ENCODE measurements at regions not wholly inside any gene's neighbourhood (a gene's known extent, or its start where the extent isn't known, plus 50 kb on each side); places are given as distances from the start of the nearest gene placed in this dataset.

DNA sequence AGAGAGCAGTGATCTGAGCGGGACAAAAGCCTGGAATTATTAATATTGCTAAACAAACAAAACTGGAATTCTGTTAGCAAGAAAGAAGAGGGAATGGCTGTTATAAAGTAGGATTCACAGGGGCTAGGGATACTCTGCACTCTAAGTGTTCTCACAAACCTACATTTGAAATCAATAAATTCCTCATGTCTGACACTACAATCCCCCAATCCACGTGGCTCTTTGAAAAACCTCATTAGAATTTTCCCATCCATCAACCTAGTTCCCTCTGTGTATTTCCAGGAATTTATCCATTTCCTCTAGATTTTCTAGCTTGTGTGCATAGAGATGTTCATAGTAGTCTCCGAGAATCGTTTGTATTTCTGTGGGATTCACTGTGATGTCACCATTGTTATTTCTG is 307.5 kb downstream of the RBM26 start:
- H3K4me1 ChIP-seq (ENCODE audit: control insufficient read depth, insufficient read depth, low read length): no peaks in the 10 kb centered on the region
- no peak overlapping the region for H3K27ac ChIP-seq (ENCODE audit: extremely low read depth, low read depth, low read length)
- ChIA-PET CTCF (no interaction called here), POLR2A (interaction anchor here (0.6 kb wide), 1 partner anchor 1362 kb away, joined by 3 read pairs; no protein-coding TSS in a partner anchor)
- H3K4me3 ChIP-seq (ENCODE audit: low read depth, low read length): no peak overlapping the region
- H3K36me3 ChIP-seq (ENCODE audit: control insufficient read depth in 2 of 2, insufficient read depth in 1 of 2, low read length in 2 of 2): no peaks in the 10 kb centered on the region
- TF ChIP-seq ZNF830 (tag by site-specific recombination; IDR thresholded peaks at IDR 0.05; ENCODE audit: low read depth) (no peak), HOXD13 (CRISPR knock-in tag; IDR thresholded peaks at IDR 0.05; ENCODE audit: borderline replicate concordance) (no peak), KLF9 (tag by site-specific recombination; IDR thresholded peaks at IDR 0.05; ENCODE audit: low read depth) (no peak), ZNF121 (tag by site-specific recombination; IDR thresholded peaks at IDR 0.05) (no peak), ZNF518A (tag by site-specific recombination; conservative IDR thresholded peaks at IDR 0.05; ENCODE audit: low read depth) (no peak)
- no peaks in the 10 kb centered on the region for H3K9me3 ChIP-seq (ENCODE audit: control insufficient read depth, insufficient read depth, low read depth, low read length)

GRCh38 chr13:79097201-79097600 is 308.9 kb downstream of the RBM26 start:
- H3K4me3 ChIP-seq (ENCODE audit: low read depth, low read length): no peak overlapping the region
- no peak overlapping the region for H3K27ac ChIP-seq (ENCODE audit: extremely low read depth, low read depth, low read length)
- CTCF ChIA-PET: interaction anchor here (0.7 kb wide), 1 partner anchor 19 kb away, joined by 4 read pairs; no protein-coding TSS in a partner anchor
- H3K9me3 ChIP-seq (ENCODE audit: control insufficient read depth, insufficient read depth, low read depth, low read length): no peaks in the 10 kb centered on the region
- POLR2A ChIA-PET: no interaction called here
- TF ChIP-seq ZNF530 (tag by site-specific recombination; IDR thresholded peaks at IDR 0.05; ENCODE audit: low read depth) (no peak), REPIN1 (tag by site-specific recombination; IDR thresholded peaks at IDR 0.05; ENCODE audit: low read depth) (no peak), ZNF768 (tag by site-specific recombination; IDR thresholded peaks at IDR 0.05) (no peak), ZNF623 (tag by site-specific recombination; IDR thresholded peaks at IDR 0.05) (no peak), ZNF660 (tag by site-specific recombination; IDR thresholded peaks at IDR 0.05) (no peak), ZNF174 (tag by site-specific recombination; IDR thresholded peaks at IDR 0.05) (no peak), KLF10 (tag by site-specific recombination; IDR thresholded peaks at IDR 0.05) (no peak), BCL6B (tag by site-specific recombination; IDR thresholded peaks at IDR 0.05) (no peak), ZSCAN23 (tag by site-specific recombination; IDR thresholded peaks at IDR 0.05) (no peak), ZNF175 (tag by site-specific recombination; IDR thresholded peaks at IDR 0.05) (no peak), ZNF302 (tag by site-specific recombination; IDR thresholded peaks at IDR 0.05; ENCODE audit: low read depth) (no peak), ZNF514 (tag by site-specific recombination; IDR thresholded peaks at IDR 0.05) (no peak)
- H3K36me3 ChIP-seq (ENCODE audit: control insufficient read depth in 2 of 2, insufficient read depth in 1 of 2, low read length in 2 of 2): no peaks in the 10 kb centered on the region
- no peaks in the 10 kb centered on the region for H3K4me1 ChIP-seq (ENCODE audit: control insufficient read depth, insufficient read depth, low read length)

- H3K9me3 ChIP-seq (ENCODE audit: control insufficient read depth, insufficient read depth, low read depth, low read length): no peaks in the 10 kb centered on the region
- CTCF ChIA-PET: no interaction called here
- H3K36me3 ChIP-seq (ENCODE audit: control insufficient read depth in 2 of 2, insufficient read depth in 1 of 2, low read length in 2 of 2): no peaks in the 10 kb centered on the region
- no peak overlapping the region for H3K27ac ChIP-seq (ENCODE audit: extremely low read depth, low read depth, low read length)
- H3K4me1 ChIP-seq (ENCODE audit: control insufficient read depth, insufficient read depth, low read length): no peaks in the 10 kb centered on the region
- H3K4me3 ChIP-seq (ENCODE audit: low read depth, low read length): no peak overlapping the region
- POLR2A ChIA-PET: interaction anchor here (0.7 kb wide), 1 partner anchor 19 kb away, joined by 5 read pairs; no protein-coding TSS in a partner anchor
- TF ChIP-seq BCL6B (tag by site-specific recombination; IDR thresholded peaks at IDR 0.05): no peak
- no peak for TF ChIP-seq ZNF549 (tag by site-specific recombination; IDR thresholded peaks at IDR 0.05)
- no peak for TF ChIP-seq ZBTB49 (tag by site-specific recombination; IDR thresholded peaks at IDR 0.05; ENCODE audit: low read depth)
- TF ChIP-seq ZFP3 (tag by site-specific recombination; IDR thresholded peaks at IDR 0.05; ENCODE audit: low read depth): no peak
These were observed 310.0 kb downstream of the RBM26 start for GRCh38 chr13:79096099-79096498.
